ENCODE measurements at regions not wholly inside any gene's neighbourhood (a gene's known extent, or its start where the extent isn't known, plus 50 kb on each side); places are given as distances from the start of the nearest gene placed in this dataset.

- DNase-seq = no peak
Observed at GRCh38 chr2:83572400-83572799, 886.7 kb downstream of the SUCLG1 start.

- DNase-seq = no peak
Observed at GRCh38 chr2:83567551-83567950, 891.5 kb downstream of the SUCLG1 start.

- DNase-seq = no peak
Observed at GRCh38 chr2:83565626-83566025, 893.5 kb downstream of the SUCLG1 start.

- DNase-seq = no peak
Observed at GRCh38 chr2:83565181-83565580, 893.9 kb downstream of the SUCLG1 start.

GRCh38 chr2:83561592-83561991 is 897.5 kb downstream of the SUCLG1 start:
- no peak for DNase-seq

- DNase-seq = no peak
Observed at GRCh38 chr2:83536556-83536955, 922.5 kb downstream of the SUCLG1 start.

GRCh38 chr2:83534416-83534815 is 924.7 kb downstream of the SUCLG1 start:
- no peak for DNase-seq

GRCh38 chr2:83531206-83531826 is 927.8 kb downstream of the SUCLG1 start:
- peak in 1 of 51 donors; percentile 9 for DNase-seq

- DNase-seq = no peak
Observed at GRCh38 chr2:83528767-83529166, 930.3 kb downstream of the SUCLG1 start.

- no peak for DNase-seq
Observed at GRCh38 chr2:83522891-83523493, 936.1 kb downstream of the SUCLG1 start.

GRCh38 chr2:83517727-83518368 is 941.2 kb downstream of the SUCLG1 start:
- DNase-seq = no peak

GRCh38 chr2:83516503-83516902 is 942.6 kb downstream of the SUCLG1 start:
- no peak for DNase-seq

GRCh38 chr2:83487451-83487850 is 971.6 kb downstream of the SUCLG1 start:
- DNase-seq = no peak

GRCh38 chr2:83481436-83481835 is 977.6 kb downstream of the SUCLG1 start:
- DNase-seq = no peak

- no peak for DNase-seq
Observed at GRCh38 chr2:83478037-83478436, 981.0 kb downstream of the SUCLG1 start.

GRCh38 chr2:83475371-83475770 is 983.7 kb downstream of the SUCLG1 start:
- no peak for DNase-seq

- no peak for DNase-seq
Observed at GRCh38 chr2:83471655-83472054, 987.4 kb downstream of the SUCLG1 start.

GRCh38 chr2:83470928-83471327 is 988.2 kb downstream of the SUCLG1 start:
- DNase-seq = no peak

- no peak for DNase-seq
Observed at GRCh38 chr2:83464444-83464843, 994.6 kb downstream of the SUCLG1 start.

GRCh38 chr2:83462881-83463280 is 996.2 kb downstream of the SUCLG1 start:
- DNase-seq = no peak

GRCh38 chr2:83461135-83461534 is 997.9 kb downstream of the SUCLG1 start:
- no peak for DNase-seq

- DNase-seq = no peak
Observed at GRCh38 chr2:83459456-83459855, 999.6 kb downstream of the SUCLG1 start.

GRCh38 chr2:83435989-83436388 is 1023.1 kb downstream of the SUCLG1 start:
- DNase-seq = no peak

Data from hypothalamus (tissue), 51 donors.